ENCODE measurements at regions not wholly inside any gene's neighbourhood (a gene's known extent, or its start where the extent isn't known, plus 50 kb on each side); places are given as distances from the start of the nearest gene placed in this dataset.

GRCh38 chr1:29501227-29501976 is 265.1 kb downstream of the PTPRU start:
- WGBS: 48% methylated on average over 8 of the region's 8 CpGs
- Histone ChIP-seq H3K27ac (ENCODE audit: low read depth in 1 of 2, low read length in 2 of 2) (no peak overlapping the region), H3K4me1 (ENCODE audit: control insufficient read depth in 4 of 4, insufficient read depth in 4 of 4, low read length in 3 of 4) (no peaks in the 10 kb centered on the region), H3K36me3 (ENCODE audit: control insufficient read depth in 4 of 4, insufficient read depth in 3 of 4, low read depth in 1 of 4, low read length in 3 of 4) (no peaks in the 10 kb centered on the region), H3K9me3 (ENCODE audit: control insufficient read depth in 4 of 4, low read length in 3 of 4) (peaks cover 0 to 2% (median 0%) of the 10 kb centered on the region in 4 donors), H3K27me3 (ENCODE audit: control insufficient read depth in 4 of 4, insufficient read depth in 4 of 4, low read length in 3 of 4) (no peaks in the 10 kb centered on the region), H3K4me3 (ENCODE audit: low read depth in 1 of 3, low read length in 3 of 3) (no peak overlapping the region), H3K9ac (ENCODE audit: low read depth in 1 of 2, low read length in 2 of 2) (no peak overlapping the region)
- DNase-seq (ENCODE audit: low spot score): no peak
- TF ChIP-seq ZBTB33 (IDR thresholded peaks at IDR 0.05) (no peak), HNF4A (conservative IDR thresholded peaks at IDR 0.05) (no peak), NR2F2 (IDR thresholded peaks at IDR 0.05) (no peak), FOXA1 (IDR thresholded peaks at IDR 0.05) (no peak), GABPA (IDR thresholded peaks at IDR 0.05 in 1 of 2, conservative IDR thresholded peaks at IDR 0.05 in 1 of 2) (no peak), HNF4G (IDR thresholded peaks at IDR 0.05) (no peak), SP1 (IDR thresholded peaks at IDR 0.05) (no peak), YY1 (IDR thresholded peaks at IDR 0.05) (no peak), RXRA (IDR thresholded peaks at IDR 0.05) (no peak), RAD21 (IDR thresholded peaks at IDR 0.05) (no peak), MAX (IDR thresholded peaks at IDR 0.05) (no peak), FOXA2 (IDR thresholded peaks at IDR 0.05) (no peak), TAF1 (conservative IDR thresholded peaks at IDR 0.05) (no peak), JUND (IDR thresholded peaks at IDR 0.05) (no peak)

DNA sequence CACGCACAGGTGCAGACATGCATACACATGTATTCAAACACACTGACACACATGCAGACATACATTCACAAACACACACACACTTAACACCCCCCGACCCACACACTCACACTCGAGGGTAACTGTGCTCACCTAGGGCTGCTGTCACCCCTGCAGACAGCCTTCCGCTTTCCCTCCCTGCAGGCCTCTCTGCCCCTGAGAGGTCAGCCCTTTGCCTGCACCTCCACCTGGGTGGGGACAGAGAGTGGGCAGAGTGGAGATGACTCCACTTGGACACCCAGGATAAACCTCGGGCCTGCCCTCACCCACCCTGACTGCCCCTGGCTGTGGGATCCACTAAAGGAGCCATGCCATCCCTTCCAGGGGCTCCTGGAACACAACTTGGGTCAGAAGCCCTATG is 264.3 kb downstream of the PTPRU start:
- DNase-seq (ENCODE audit: low spot score): peak; percentile 16
- TF ChIP-seq YY1 (IDR thresholded peaks at IDR 0.05) (no peak), FOXA1 (IDR thresholded peaks at IDR 0.05) (no peak), SP1 (IDR thresholded peaks at IDR 0.05) (no peak), GABPA (IDR thresholded peaks at IDR 0.05 in 1 of 2, conservative IDR thresholded peaks at IDR 0.05 in 1 of 2) (no peak), RAD21 (IDR thresholded peaks at IDR 0.05) (no peak), REST (IDR thresholded peaks at IDR 0.05) (no peak), FOXA2 (IDR thresholded peaks at IDR 0.05) (no peak), ZBTB33 (IDR thresholded peaks at IDR 0.05) (no peak), JUND (IDR thresholded peaks at IDR 0.05) (no peak), EGR1 (IDR thresholded peaks at IDR 0.05; ENCODE audit: low read depth in 2 of 2) (no peak), MAX (IDR thresholded peaks at IDR 0.05) (no peak), NR2F2 (IDR thresholded peaks at IDR 0.05) (no peak), HNF4G (IDR thresholded peaks at IDR 0.05) (no peak), HNF4A (conservative IDR thresholded peaks at IDR 0.05) (no peak), TAF1 (conservative IDR thresholded peaks at IDR 0.05) (no peak), CTCF (IDR thresholded peaks at IDR 0.05; ENCODE audit: low read depth, low read length, missing input control) (no peak)
- TF ChIP-seq, protein P1, sequence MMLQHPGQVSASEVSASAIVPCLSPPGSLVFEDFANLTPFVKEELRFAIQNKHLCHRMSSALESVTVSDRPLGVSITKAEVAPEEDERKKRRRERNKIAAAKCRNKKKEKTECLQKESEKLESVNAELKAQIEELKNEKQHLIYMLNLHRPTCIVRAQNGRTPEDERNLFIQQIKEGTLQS (IDR thresholded peaks at IDR 0.05): no peak
- Histone ChIP-seq H3K4me3 (ENCODE audit: low read depth in 1 of 3, low read length in 3 of 3) (no peak overlapping the region), H3K9me3 (ENCODE audit: control insufficient read depth in 4 of 4, low read length in 3 of 4) (peaks cover 0 to 5% (median 2%) of the 10 kb centered on the region in 4 donors), H3K9ac (ENCODE audit: low read depth in 1 of 2, low read length in 2 of 2) (no peak overlapping the region), H3K27me3 (ENCODE audit: control insufficient read depth in 4 of 4, insufficient read depth in 4 of 4, low read length in 3 of 4) (no peaks in the 10 kb centered on the region), H3K36me3 (ENCODE audit: control insufficient read depth in 4 of 4, insufficient read depth in 3 of 4, low read depth in 1 of 4, low read length in 3 of 4) (no peaks in the 10 kb centered on the region), H3K4me1 (ENCODE audit: control insufficient read depth in 4 of 4, insufficient read depth in 4 of 4, low read length in 3 of 4) (no peaks in the 10 kb centered on the region), H3K27ac (ENCODE audit: low read depth in 1 of 2, low read length in 2 of 2) (no peak overlapping the region)
- WGBS: 90% methylated on average over 5 of the region's 5 CpGs
